Hepatocyte (in vitro differentiated cells): ENCODE measurements at regions not wholly inside any gene's neighbourhood (a gene's known extent, or its start where the extent isn't known, plus 50 kb on each side); places are given as distances from the start of the nearest gene placed in this dataset.

Source experiments
- DNase-seq: peaks from one replicate; pipeline ENCODE4 v3.0.0-alpha.2; 2016; ENCODE audit warnings: low spot score
- H2AFZ ChIP-seq: fragments of 200-600 bp; sonication (generic); 2 replicates; pipeline ENCODE4 v1.6.0; 2016; ENCODE audit warnings: antibody characterized with exemption, mild to moderate bottlenecking
- H3K27ac ChIP-seq: fragments of 200-600 bp; sonication (generic); 2 replicates; pipeline ENCODE4 v1.5.1; 2016; ENCODE audit warnings: mild to moderate bottlenecking
- H3K27me3 ChIP-seq: fragments of 200-600 bp; sonication (generic); 2 replicates; pipeline ENCODE4 v1.6.1; 2016
- H3K36me3 ChIP-seq: fragments of 200-600 bp; sonication (generic); replicated peaks from 2 replicates; pipeline ENCODE4 v1.5.1; 2016; ENCODE audit warnings: low read depth; ENCODE audit not compliant: insufficient read depth
- H3K4me1 ChIP-seq: fragments of 200-600 bp; sonication (generic); 2 replicates; pipeline ENCODE4 v1.5.1; 2016; ENCODE audit warnings: mild to moderate bottlenecking, moderate library complexity; ENCODE audit not compliant: insufficient read depth
- H3K4me2 ChIP-seq: fragments of 200-600 bp; sonication (generic); 2 replicates; pipeline ENCODE4 v1.6.0; 2016
- H3K4me3 ChIP-seq: fragments of 200-600 bp; sonication (generic); 2 replicates; pipeline ENCODE4 v1.5.1; 2016; ENCODE audit warnings: mild to moderate bottlenecking
- H3K79me2 ChIP-seq: fragments of 200-600 bp; sonication (generic); 2 replicates; pipeline ENCODE4 v1.6.0; 2017; ENCODE audit warnings: mild to moderate bottlenecking
- H3K9me2 ChIP-seq: fragments of 200-600 bp; sonication (generic); replicated peaks from 2 replicates; pipeline ENCODE4 v1.6.0; 2017; ENCODE audit warnings: mild to moderate bottlenecking; ENCODE audit not compliant: insufficient read depth
- H3K9me3 ChIP-seq: fragments of 200-600 bp; sonication (generic); 2 replicates; pipeline ENCODE4 v1.5.1; 2016; ENCODE audit warnings: low read depth, mild to moderate bottlenecking
- H4K20me1 ChIP-seq: fragments of 200-600 bp; sonication (generic); 2 replicates; pipeline ENCODE4 v1.6.0; 2016; ENCODE audit warnings: mild to moderate bottlenecking; ENCODE audit not compliant: insufficient read depth, poor library complexity, severe bottlenecking
- CTCF ChIP-seq: fragments of 200-600 bp; sonication (generic); IDR thresholded peaks from 2 replicates; pipeline ENCODE4 v1.5.1; 2016; ENCODE audit warnings: antibody characterized with exemption, mild to moderate bottlenecking; ENCODE audit not compliant: poor library complexity
- EZH2 ChIP-seq: fragments of 200-600 bp; sonication (generic); IDR thresholded peaks from 2 replicates; pipeline ENCODE4 v1.6.1; 2016; ENCODE audit warnings: antibody characterized with exemption, mild to moderate bottlenecking, borderline replicate concordance
- EZH2phosphoT487 ChIP-seq: fragments of 200-600 bp; sonication (generic); IDR thresholded peaks from one replicate; pipeline ENCODE4 v1.6.1; 2018; ENCODE audit warnings: antibody characterized with exemption, mild to moderate bottlenecking, low read depth, moderate library complexity; ENCODE audit not compliant: unreplicated experiment, severe bottlenecking
- WGBS: methylation state at CpG from one replicate; pipeline ENCODE4 v1.1.6; 2016; ENCODE audit warnings: low lambda C conversion rate; ENCODE audit errors: missing lambda C conversion rate; 5-methylcytosine and 5-hydroxymethylcytosine counted together

- TF ChIP-seq CTCF: no peak
- no peak for TF ChIP-seq EZH2
- TF ChIP-seq EZH2phosphoT487: no peak
- Histone ChIP-seq H2AFZ (no peak overlapping the region), H3K4me1 (no peaks in the 10 kb centered on the region), H3K27me3 (no peaks in the 10 kb centered on the region), H3K9me3 (no peaks in the 10 kb centered on the region), H3K36me3 (no peaks in the 10 kb centered on the region), H3K4me2 (no peak overlapping the region), H3K9me2 (no peaks in the 10 kb centered on the region), H3K4me3 (no peak overlapping the region), H4K20me1 (no peaks in the 10 kb centered on the region), H3K27ac (no peak overlapping the region), H3K79me2 (no peaks in the 10 kb centered on the region)
- no peak for DNase-seq
- WGBS: 53% methylated on average over 4 of the region's 4 CpGs
Observed at GRCh38 chr4:46503739-46504138, 113.8 kb upstream of the GABRA2 start.

GRCh38 chr4:46492394-46492793 is 102.5 kb upstream of the GABRA2 start:
- WGBS: 35% methylated on average over 3 of the region's 3 CpGs
- H3K4me3 ChIP-seq: no peak overlapping the region
- H3K9me3 ChIP-seq: no peaks in the 10 kb centered on the region
- no peak overlapping the region for H3K4me2 ChIP-seq
- H4K20me1 ChIP-seq: no peaks in the 10 kb centered on the region
- no peaks in the 10 kb centered on the region for H3K79me2 ChIP-seq
- no peaks in the 10 kb centered on the region for H3K27me3 ChIP-seq
- H2AFZ ChIP-seq: no peak overlapping the region
- no peaks in the 10 kb centered on the region for H3K9me2 ChIP-seq
- TF ChIP-seq EZH2 (no peak), CTCF (no peak), EZH2phosphoT487 (no peak)
- H3K27ac ChIP-seq: no peak overlapping the region
- no peak for DNase-seq
- no peaks in the 10 kb centered on the region for H3K36me3 ChIP-seq
- H3K4me1 ChIP-seq: no peaks in the 10 kb centered on the region

- no peaks in the 10 kb centered on the region for H3K9me3 ChIP-seq
- no peak overlapping the region for H3K27ac ChIP-seq
- 65% methylated on average over 2 of the region's 2 CpGs for WGBS
- no peaks in the 10 kb centered on the region for H3K27me3 ChIP-seq
- H3K4me3 ChIP-seq: no peak overlapping the region
- no peaks in the 10 kb centered on the region for H3K79me2 ChIP-seq
- no peak for DNase-seq
- no peaks in the 10 kb centered on the region for H3K4me1 ChIP-seq
- H2AFZ ChIP-seq: no peak overlapping the region
- no peaks in the 10 kb centered on the region for H3K36me3 ChIP-seq
- H4K20me1 ChIP-seq: no peaks in the 10 kb centered on the region
- H3K4me2 ChIP-seq: no peak overlapping the region
- H3K9me2 ChIP-seq: no peaks in the 10 kb centered on the region
- no peak for TF ChIP-seq EZH2
- no peak for TF ChIP-seq EZH2phosphoT487
- TF ChIP-seq CTCF: no peak
Observed at GRCh38 chr4:46491455-46491854, 101.5 kb upstream of the GABRA2 start.

- Histone ChIP-seq H3K4me1 (no peaks in the 10 kb centered on the region), H3K27ac (no peak overlapping the region), H3K27me3 (no peaks in the 10 kb centered on the region), H3K36me3 (no peaks in the 10 kb centered on the region), H3K4me2 (no peak overlapping the region), H3K9me3 (no peaks in the 10 kb centered on the region), H3K9me2 (no peaks in the 10 kb centered on the region), H4K20me1 (no peaks in the 10 kb centered on the region), H2AFZ (no peak overlapping the region), H3K79me2 (no peaks in the 10 kb centered on the region), H3K4me3 (no peak overlapping the region)
- no peak for TF ChIP-seq EZH2
- no peak for TF ChIP-seq EZH2phosphoT487
- no peak for DNase-seq
Observed at GRCh38 chr4:46484881-46485280, 95.0 kb upstream of the GABRA2 start.
